ENCODE measurements at regions not wholly inside any gene's neighbourhood (a gene's known extent, or its start where the extent isn't known, plus 50 kb on each side); places are given as distances from the start of the nearest gene placed in this dataset.

GRCh38 chr5:154607746-154608145 lies 129.7 kb upstream of the HAND1 start:
- Histone ChIP-seq H3K4me1 (ENCODE audit: insufficient read depth) (peaks cover 30% of the 10 kb centered on the region), H2AFZ (no peak overlapping the region), H4K20me1 (replicated peaks; ENCODE audit: insufficient read depth) (peaks cover 3% of the 10 kb centered on the region; the same call in 1 of the 2 replicates), H3K9me2 (ENCODE audit: insufficient read depth) (no peaks in the 10 kb centered on the region), H3K27me3 (ENCODE audit: insufficient read depth) (peaks cover 82% of the 10 kb centered on the region), H3K4me3 (no peak overlapping the region), H3K4me2 (peak overlapping the region; percentile 65; the same call in 1 of the 2 replicates), H3K79me2 (replicated peaks; ENCODE audit: insufficient read depth) (no peaks in the 10 kb centered on the region), H3K36me3 (ENCODE audit: insufficient read depth) (no peaks in the 10 kb centered on the region), H3F3A (replicated peaks; ENCODE audit: low read depth) (peaks cover 7% of the 10 kb centered on the region; the same call in 1 of the 2 replicates), H3K27ac (ENCODE audit: low read depth) (no peak overlapping the region)
- peaks cover 57% of the 10 kb centered on the region for H3K27me3 Mint-ChIP-seq (ENCODE audit: insufficient read depth, low read depth, poor library complexity)
- no peak for DNase-seq (ENCODE audit: low spot score)
- H3K4me3 Mint-ChIP-seq = no peak overlapping the region
- H3K9me3 Mint-ChIP-seq = no peaks in the 10 kb centered on the region
- no peak overlapping the region for H3K27ac Mint-ChIP-seq
- peaks cover 17% of the 10 kb centered on the region for H3K4me1 Mint-ChIP-seq
- H3K36me3 Mint-ChIP-seq (ENCODE audit: low read depth) = no peaks in the 10 kb centered on the region
- TF ChIP-seq NANOG (IDR thresholded peaks at IDR 0.05; ENCODE audit: borderline replicate concordance) (no peak), POLR2AphosphoS5 (IDR thresholded peaks at IDR 0.05; ENCODE audit: low read depth) (no peak), ZNF331 (CRISPR knock-in tag; IDR thresholded peaks at IDR 0.05; ENCODE audit: low read depth) (no peak), ZNF114 (CRISPR knock-in tag; IDR thresholded peaks at IDR 0.05) (no peak), REST (IDR thresholded peaks at IDR 0.05; ENCODE audit: unreplicated experiment) (no peak), ZNF462 (CRISPR knock-in tag; IDR thresholded peaks at IDR 0.05) (no peak), STAT1 (IDR thresholded peaks at IDR 0.05; ENCODE audit: unreplicated experiment) (no peak), EZH2 (IDR thresholded peaks at IDR 0.05; ENCODE audit: low read depth, unreplicated experiment) (no peak), JUNB (IDR thresholded peaks at IDR 0.05; ENCODE audit: unreplicated experiment) (no peak), CTCF (conservative IDR thresholded peaks at IDR 0.05; ENCODE audit: low read depth in 2 of 2) (no peak), EZH2phosphoT487 (IDR thresholded peaks at IDR 0.05; ENCODE audit: unreplicated experiment) (no peak), CREB1 (CRISPR knock-in tag; IDR thresholded peaks at IDR 0.05; ENCODE audit: low read depth) (no peak)
- TF ChIP-seq, protein P1, sequence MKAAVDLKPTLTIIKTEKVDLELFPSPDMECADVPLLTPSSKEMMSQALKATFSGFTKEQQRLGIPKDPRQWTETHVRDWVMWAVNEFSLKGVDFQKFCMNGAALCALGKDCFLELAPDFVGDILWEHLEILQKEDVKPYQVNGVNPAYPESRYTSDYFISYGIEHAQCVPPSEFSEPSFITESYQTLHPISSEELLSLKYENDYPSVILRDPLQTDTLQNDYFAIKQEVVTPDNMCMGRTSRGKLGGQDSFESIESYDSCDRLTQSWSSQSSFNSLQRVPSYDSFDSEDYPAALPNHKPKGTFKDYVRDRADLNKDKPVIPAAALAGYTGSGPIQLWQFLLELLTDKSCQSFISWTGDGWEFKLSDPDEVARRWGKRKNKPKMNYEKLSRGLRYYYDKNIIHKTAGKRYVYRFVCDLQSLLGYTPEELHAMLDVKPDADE (IDR thresholded peaks at IDR 0.05) = no peak
- ATAC-seq = no peak
